Activated CD8-positive, alpha-beta memory T cell treated with anti-CD3 and anti-CD28 coated beads for 24 hours (primary cell): ENCODE measurements at regions not wholly inside any gene's neighbourhood (a gene's known extent, or its start where the extent isn't known, plus 50 kb on each side); places are given as distances from the start of the nearest gene placed in this dataset.
"Not testable (repeated sequence)": the region's sequence is repeated elsewhere in the genome, so short reads cannot be mapped to it uniquely, and the experiment has no call there.

ENCODE experiments used
- DNase-seq: peaks from one replicate; pipeline ENCODE4 v3.0.0-alpha.2; 2020

DNA sequence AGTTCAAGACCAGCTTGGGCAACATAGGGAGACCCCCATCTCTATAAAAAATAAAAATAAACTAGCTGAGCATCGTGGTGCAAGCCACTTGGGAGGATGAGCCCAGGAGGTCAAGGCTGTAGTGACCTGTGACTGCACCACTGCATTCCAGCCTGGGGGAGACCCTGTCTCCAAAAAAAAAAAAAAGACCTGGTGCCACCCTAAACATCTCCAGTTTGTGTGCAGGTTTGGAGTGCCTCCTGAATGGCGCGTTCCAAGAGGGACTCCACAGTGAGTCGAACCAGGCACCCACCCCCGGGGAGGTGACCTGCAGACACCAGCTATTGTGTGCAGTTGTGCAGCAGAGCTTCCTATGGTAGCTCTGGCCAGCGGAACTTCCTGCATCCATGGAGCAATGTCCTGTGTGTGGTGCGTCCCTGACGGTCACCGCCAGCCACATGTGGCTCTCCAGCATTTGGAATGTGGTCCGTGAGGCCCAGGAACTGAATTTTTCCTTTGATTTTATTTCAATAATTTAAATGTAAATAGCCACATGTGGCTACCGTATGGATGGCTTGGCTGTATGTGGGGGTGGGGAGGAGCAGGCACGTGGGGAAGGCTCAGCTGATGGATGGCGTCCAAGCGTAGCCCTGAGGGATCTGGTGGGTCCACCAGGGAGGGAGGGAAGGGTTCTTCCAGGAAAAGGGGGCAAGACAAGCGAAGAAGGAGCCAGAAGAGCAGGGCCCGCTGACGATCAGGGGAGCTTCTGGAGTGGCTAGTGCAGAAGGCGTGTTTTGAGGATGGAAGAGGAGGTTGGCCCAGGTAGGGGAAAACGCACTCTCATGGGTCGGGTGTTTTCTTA is 107.1 kb upstream of the GSE1 start:
- no peak for DNase-seq

DNA sequence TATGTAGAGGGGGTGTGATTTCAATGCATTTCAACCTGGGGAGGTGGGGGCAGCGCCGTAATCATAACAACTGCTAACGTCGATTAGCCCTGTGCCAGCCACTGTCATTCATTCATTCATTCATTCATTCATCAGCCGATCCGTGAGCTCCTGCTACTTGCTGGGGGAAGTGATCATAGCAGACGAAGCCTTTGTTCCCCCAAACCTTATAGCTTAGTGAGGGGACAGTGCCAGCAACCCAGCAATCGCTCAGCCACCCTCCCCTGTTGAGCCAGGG is 106.5 kb upstream of the GSE1 start:
- no peak for DNase-seq

DNA sequence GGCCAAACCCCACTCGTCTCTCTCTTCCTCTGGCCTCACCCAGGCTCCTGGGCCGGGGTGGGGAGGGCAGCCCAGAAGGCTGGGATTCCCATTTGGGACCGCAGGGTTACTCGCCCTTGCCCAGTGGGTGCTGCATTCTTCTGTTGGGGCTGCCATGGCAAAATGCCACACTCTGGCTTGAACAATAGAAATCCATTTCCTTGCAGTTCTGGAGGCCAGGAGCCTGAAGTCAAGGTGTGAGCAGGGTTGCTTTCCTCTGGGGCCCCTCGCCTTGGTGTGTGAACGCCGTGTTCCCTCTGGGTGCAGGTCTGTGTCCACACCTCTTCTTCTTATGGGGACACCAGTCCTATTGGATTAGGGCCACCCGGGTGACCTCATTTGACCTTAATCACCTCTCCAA is 105.8 kb upstream of the GSE1 start:
- DNase-seq = no peak

DNA sequence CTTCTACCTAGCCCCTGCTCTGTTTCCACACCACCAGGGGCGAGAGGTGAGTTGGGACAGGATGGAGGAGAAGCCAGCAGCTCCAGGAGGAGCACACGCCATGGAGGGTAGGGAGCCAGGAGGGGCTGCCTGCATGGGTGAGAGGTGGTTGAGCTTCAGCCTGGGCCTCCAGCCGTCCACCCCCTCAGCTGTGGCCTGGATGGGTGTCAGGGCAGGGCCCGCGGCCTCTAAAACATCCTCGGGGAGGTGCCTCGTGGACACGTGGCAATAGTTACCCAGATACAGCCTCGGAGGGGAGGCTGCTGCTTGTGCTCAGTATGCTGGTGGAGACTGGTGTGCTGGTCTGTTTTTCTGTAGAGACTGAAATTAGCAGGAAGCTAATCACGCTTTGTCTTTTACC is 104.7 kb upstream of the GSE1 start:
- DNase-seq = no peak

DNA sequence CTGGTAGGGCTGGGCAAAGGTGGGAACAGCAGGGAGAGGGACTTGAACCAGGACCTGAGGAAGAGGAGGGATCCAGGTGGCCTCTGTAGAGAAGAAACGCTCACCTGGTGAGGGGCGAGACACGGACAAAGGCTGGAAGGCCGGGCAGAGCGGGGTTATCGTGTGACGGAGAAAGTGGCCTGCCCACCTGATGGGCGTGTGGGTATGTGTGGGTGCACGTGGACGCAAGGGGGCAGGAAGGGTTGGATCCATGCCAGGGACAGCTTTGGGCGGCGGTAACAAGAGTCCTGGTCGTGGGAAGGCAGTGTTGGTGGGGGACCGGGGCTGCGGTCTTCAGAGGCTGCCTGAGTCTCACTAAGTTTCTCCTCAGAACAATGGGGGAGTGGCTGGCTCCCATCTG is 104.1 kb upstream of the GSE1 start:
- DNase-seq = no peak

DNA sequence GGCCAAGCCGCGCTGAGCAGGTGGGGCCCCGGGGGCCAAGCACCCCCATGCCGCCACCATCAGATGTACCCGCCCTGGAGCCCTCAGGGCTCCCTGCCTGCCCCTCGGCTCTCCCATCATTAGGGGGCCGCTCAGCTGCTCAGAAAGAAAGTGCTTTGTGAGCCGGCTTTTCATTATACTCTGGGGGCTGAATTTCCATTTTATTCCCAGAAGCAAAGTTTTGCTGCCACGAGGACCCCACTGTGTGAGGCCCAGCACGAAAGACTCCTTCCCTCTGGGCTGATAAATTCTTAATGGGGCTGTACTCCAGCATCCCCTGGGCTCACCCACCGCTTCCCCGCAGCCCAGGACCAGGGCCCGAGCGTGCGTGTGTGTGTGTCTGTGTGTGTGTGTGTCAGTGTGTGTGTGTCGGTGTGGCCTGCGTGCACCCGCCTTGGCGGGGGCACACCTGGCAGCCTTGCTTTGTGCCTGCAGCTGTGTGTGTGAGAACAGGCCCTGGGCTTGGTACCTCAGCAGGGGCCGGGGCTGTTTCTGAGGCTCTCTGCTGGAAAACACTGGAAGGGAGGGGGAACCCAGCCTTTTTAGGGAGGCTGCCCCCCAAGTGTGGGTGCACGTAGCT is 103.0 kb upstream of the GSE1 start:
- DNase-seq = no peak

DNA sequence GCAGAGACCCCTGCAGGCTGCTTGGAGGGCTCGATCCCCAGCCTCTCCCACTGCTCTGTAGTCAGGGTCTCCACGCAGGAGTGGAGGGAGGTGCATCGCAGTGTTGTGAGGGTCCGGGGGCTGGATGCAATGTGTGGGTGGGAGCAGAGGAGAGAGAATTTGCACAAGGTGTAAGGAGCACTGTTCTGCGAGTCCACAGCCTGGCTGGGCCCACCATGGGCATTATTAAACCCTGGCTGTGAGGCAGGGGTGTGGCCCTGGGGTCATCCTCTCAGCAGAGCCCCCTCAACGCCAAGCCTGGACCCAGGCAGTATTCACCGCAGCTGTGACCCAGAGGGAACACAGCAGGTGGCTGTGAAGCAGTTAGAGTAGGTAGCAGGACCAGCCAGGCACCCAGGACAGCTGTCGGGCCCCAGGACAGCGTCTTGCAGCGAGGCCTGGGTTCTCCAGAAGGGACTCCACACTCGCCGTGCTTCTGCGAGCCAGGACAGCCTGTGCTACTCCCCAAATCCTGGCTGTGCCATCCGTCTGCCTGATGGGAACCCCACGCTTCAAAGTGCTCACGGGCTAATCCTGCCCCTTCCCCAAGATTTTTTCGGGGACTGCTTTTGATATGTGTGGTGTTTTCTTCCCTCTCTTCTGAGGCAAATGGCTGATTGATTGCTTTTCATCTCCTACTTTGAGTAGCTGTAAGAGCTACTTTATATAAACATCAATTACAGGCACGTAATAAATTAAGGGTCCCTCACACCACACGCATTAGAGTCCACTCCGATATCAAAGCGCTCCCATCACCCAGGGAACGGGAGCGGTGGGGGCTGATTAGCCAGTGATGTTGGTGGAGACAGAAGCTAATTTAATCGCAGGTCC is 100.9 kb upstream of the GSE1 start:
- no peak for DNase-seq

DNA sequence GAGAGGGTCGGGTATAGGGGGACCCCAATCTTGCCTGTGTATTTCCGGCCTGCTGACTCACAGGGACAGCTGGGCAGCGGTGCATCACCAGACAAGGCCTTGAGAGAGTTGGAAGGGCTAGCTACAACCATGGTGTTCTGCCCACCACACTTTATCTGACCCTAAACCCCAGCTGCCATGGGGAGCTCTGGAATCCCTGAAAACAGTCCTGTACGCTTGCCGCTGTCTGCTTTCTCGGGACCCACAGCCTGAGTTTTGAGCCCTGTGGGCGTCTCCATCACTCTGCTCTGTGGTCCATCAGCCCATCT is 100.4 kb upstream of the GSE1 start:
- DNase-seq = no peak

DNA sequence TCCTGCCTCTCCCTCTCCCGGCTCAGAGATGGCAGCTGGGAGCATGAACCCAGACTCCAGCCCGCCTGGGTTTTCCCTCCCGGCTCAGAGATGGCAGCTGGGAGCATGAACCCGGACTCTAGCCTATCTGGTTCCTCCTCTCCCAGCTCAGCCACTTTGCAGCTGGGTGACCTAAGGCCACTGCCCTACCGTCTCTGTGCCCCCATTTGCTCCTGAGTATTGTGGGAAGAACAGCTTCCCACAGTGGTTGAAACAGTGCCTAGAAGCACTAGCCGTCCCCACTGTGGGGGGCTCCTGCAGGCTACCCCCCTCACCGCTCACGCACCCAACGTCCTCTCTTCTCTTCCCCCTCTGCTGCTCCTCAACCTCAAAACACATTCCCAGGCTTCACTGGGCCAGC is 99.9 kb upstream of the GSE1 start:
- DNase-seq = no peak

DNA sequence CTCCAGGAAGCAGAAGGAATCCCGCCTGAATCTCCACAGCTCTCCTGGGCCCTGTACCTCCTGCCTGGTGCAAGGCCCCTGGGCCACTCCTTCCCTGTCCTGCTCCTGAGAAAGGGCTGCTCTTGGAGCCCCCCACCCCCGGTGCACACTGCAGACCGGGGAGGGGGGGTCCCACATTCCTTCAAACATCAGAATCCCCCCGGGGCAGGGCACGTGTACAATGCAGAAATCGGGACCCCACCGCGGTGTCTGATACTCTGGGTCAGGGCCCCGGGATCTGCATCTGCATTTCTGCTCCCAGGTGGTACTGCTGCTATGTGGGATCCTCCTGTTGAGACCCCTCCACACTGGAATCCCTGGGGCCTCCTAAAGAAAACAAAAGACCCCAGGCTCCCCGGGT is 99.5 kb upstream of the GSE1 start:
- no peak for DNase-seq

DNA sequence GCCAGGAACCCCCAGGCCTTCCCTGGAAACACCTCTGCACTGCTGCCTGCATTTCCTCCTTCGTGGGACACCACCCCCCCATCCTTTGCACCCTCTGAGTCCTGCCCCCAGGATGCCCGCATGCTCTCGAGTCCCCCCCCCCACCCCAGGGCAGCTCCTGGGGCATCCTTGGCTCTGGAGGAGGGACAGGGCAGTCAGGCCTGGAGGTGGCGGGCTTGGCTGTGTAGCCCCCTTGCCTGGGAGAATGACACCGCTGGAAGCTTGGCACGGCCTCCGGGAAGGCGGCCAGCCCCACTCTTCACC is 98.9 kb upstream of the GSE1 start:
- no peak for DNase-seq

DNA sequence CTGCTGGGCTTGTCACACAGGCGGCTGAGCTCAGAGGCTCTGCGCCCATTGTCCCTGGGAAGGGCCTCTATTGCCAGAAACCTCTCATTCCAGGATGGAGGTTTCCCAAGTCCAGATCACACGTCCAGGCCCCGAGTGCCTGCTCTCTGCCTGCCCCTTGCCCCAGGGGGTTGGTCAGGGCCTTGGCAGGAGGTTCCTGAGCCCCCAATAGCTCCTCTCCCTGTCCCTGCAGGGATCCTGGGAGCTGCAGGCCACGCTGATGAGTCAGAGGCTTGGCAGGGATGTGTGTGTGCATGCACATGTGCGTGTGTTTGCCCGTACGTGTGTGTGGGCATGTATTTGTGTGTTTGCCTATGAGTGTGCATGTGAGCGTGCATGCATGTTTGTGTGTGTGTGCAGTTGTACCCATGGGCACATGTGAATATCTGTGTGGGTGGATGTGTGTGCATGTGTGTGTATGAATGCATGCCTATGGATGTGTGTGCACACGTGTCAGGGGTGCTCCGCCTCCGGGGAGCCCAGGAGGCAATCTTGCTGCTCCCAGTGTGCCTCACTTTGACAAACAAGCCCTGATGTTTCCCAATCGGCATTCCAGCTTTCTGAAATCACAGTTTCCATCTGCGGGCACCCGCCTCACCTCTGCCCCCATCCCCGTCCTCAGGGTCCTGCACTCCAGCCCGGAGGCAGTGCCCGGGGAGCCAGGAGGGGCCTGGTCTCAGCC is 98.4 kb upstream of the GSE1 start:
- no peak for DNase-seq

DNA sequence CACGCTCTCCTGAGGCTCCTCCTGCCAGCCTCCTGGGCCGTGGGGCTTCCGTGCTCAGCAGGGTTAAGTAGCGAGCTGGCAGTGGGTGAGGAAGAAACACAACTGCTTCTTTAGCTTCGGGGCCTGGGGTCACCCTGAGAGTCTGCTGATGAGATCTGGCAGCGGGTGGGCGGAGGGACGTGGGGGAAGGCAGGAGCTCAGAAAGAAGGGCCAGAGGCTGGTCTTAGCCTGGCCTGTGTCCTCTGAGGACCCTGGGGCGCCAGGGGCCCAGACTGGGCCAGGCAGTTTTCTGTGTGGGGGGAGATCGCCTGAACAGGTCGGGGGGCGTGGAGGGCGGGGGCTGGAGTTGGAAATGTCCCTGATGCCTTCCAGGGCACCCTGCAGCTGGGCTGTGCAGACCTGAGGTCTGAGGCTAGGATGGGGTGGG is 97.8 kb upstream of the GSE1 start:
- no peak for DNase-seq

DNA sequence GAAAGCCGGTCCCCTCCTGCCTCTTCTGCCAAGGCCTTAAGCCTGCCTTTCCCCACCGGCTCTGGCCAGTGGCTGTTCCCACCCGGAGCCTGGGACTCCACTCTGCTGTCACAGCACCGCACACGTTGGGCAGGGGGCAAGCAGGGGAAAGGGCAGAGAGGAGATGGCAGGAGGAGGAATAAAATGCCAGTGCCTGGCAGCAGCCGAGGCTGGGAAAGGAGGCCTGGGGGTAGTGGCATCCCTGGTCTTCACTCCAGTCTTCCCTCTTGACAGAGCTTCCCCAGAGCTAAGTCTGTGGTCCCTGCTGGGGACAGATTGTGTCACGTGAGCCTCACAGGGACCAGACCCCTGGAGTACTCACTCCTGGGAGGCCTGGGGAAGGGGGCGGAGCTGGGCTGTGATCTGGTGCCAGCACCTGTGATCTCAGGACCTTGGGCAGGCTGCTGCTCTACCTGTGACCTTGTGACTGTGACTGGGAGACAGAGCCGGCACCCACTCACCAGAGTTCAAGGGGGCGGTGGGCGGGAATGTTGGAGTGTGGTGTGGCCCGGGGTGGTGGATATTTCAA is 97.2 kb upstream of the GSE1 start:
- DNase-seq = no peak

DNA sequence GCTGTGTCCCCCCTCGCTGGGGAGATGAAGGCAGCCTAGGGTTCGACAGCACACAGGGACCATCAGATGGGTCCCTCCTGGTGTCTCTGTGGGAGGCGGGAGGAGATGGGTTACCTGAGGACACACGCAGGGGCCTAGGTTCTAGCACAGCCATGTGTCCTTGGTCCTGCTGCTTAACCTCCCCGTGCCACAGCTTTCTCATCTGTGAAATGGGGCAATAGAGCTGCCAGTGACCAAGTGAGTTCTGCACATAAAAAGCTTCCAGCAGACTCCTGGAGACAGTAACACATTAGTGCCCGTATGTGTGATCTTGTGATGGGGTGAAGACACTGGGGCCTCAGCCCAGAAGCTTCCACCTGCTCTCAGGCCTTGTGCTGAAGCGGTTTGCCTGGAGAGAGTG is 96.0 kb upstream of the GSE1 start:
- DNase-seq = no peak

DNA sequence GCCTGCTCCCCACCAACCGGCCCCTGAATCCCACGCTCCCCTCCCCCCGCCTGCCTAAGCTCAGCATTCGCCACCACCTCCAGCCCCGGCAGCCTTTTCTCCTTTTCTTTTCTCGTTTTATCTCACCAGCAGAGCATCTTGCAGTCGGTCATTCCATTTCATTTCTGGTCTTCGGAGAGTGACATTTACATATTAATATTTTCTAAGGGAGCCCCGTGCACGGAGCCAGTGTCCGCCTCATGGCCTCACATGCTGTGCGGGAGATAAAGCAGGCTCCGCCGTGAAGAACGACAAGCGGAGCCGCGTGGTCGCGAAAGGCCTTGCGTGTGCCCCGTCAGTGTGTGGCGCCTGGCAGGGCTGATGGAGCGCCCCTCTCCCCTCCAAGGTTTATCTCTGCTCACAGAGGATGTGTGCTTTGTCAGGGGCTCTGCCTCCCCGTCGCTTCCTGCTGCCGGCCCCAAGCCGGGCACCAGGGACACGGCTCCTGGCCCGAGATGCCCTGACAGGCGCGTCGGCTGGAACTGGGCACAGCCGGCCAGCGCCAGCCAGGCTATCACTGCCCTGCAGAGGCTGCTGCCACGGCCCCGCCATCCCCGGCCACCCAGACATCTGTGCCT is 95.5 kb upstream of the GSE1 start:
- no peak for DNase-seq

DNA sequence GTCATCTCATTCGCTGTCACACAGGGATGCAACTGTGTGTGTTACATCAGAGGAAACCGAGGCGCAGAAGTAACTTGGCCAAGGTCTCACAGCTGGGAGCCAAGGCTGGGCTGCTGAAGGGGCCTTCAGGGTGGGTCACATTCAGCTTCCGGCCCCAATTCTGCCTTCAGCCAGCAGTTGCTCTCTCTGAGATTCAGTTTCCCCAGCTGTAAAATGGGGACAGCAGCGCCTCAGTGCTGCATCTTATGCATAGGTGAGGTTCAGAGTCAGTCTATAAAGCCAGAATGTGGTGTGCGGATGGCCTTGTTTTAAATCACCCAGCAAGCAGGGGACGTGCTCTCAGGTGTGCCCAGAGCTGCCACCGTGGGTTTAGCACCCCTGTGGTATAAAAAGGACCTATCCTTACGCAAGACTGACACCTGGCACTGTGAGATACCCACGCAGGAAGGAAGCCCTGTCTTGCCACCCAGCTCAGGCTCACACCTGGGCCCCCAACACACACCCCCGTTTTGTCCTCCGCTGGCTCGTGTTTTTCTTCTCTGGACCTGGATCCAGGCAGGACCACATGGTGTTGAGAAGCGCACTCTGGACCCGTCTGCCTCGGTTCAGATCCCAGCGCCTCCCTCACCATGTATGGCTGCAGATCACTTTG is 94.6 kb upstream of the GSE1 start:
- DNase-seq = no peak

DNA sequence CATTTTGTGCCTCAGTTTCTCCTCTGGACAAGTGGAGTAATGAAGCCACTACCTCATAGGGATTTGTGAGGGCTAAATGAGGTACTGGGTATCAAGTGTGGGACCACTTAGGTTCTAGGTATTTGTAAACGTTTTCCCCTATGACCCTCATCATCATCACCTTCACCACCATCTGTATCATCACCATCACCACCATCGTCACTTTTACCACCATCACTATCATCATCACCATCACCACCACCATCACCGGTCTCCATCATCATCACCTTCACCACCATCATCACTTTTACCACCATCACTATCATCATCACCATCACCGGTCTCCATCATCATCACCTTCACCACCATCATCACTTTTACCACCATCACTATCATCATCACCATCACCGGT is 94.1 kb upstream of the GSE1 start:
- not testable (repeated sequence) for DNase-seq

DNA sequence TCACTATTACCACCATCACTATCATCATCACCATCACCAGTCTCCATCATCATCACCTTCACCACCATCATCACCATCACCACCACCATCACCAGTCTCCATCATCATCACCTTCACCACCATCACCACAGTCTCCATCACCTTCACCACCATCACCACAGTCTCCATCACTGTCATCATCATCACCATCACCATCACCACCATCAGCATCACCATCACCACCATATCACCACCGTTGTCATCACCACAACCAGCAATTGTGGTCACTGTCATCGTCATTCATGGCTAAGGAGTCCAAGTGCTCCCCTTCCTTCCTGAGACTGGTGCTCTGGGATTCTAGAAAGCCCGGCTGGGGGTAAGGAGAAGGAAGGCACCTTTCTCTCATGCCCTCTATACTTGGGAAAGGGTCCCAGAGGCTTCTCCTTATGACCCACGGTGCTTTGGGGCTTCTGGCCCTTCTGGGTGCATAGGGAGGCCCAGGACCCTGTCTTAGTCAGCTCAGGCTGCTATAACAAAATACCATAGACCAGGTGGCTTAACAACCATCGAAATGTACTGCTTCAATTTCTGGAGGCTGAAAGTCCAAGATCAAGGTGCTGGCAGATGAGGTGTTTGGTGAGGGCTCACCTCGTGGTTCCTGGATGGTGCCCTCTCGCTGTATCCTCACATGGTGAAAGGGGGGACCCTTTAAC is 93.4 kb upstream of the GSE1 start:
- no peak for DNase-seq

DNA sequence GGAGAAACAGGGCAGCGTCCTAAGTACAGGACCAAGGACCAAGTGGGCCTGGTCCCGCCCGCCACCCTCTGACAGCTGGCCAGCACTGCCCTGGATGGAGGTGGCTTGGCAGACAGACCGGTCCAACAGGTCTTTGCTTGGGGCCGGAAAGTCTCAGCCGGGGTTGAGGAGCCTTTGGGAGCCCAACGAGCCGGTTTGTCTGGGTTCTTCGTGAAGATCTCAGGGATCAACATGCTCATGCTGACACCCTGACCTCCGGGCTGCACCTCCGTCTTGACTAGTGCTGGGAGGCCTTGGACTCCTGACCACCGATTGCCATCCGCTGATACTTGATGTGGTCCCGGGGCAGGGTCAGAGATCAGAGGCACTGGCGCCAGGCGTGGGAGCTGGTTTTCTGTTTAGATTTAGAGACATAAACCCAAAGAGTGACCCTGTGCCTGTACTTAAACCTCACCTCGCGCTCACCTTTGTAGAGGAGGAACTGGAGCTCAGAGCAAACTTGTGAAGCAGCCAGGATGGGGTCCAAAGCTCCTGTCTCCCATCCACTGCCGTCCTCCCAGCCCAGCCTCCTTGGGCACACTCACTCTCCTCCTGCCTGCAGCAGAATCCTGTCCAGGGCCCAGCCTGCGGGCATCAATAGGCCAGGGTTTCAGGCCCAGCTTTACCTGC is 92.1 kb upstream of the GSE1 start:
- DNase-seq = no peak
